Stimulated activated CD4-positive, alpha-beta T cell treated with anti-CD3 and anti-CD28 coated beads, Interleukin-1b, Interleukin-23, amount 100 ng/mL, for 48 hours (primary cell): ENCODE measurements at regions not wholly inside any gene's neighbourhood (a gene's known extent, or its start where the extent isn't known, plus 50 kb on each side); places are given as distances from the start of the nearest gene placed in this dataset.
"Not testable (repeated sequence)": the region's sequence is repeated elsewhere in the genome, so short reads cannot be mapped to it uniquely, and the experiment has no call there.

Source experiments
- DNase-seq: peaks from one replicate; pipeline ENCODE4 v3.0.0-alpha.2; 2020

- DNase-seq = no peak
Measured at GRCh38 chr17:83192161-83192788, 112.9 kb downstream of the METRNL start.

- not testable (repeated sequence) for DNase-seq
Measured at GRCh38 chr17:83192789-83193335, 113.5 kb downstream of the METRNL start.

GRCh38 chr17:83193336-83194185, 114.2 kb downstream of the METRNL start:
- peak; percentile 57 for DNase-seq

GRCh38 chr17:83194186-83194561, 114.8 kb downstream of the METRNL start:
- no peak for DNase-seq

- DNase-seq = no peak
Measured at GRCh38 chr17:83194761-83195329, 115.4 kb downstream of the METRNL start.

GRCh38 chr17:83195330-83196023, 116.1 kb downstream of the METRNL start:
- DNase-seq = no peak

- no peak for DNase-seq
Measured at GRCh38 chr17:83196024-83196365, 116.6 kb downstream of the METRNL start.

- DNase-seq = no peak
Measured at GRCh38 chr17:83196366-83196765, 117.0 kb downstream of the METRNL start.

- DNase-seq = no peak
Measured at GRCh38 chr17:83196973-83197880, 117.8 kb downstream of the METRNL start.

GRCh38 chr17:83198366-83199341, 119.2 kb downstream of the METRNL start:
- no peak for DNase-seq

- DNase-seq = peak; percentile 80
Measured at GRCh38 chr17:83199500-83200201, 120.2 kb downstream of the METRNL start.

- peak; percentile 85 for DNase-seq
Measured at GRCh38 chr17:83200231-83200699, 120.9 kb downstream of the METRNL start.

GRCh38 chr17:83200751-83201150, 121.3 kb downstream of the METRNL start:
- peak; percentile 3 for DNase-seq

- peak; percentile 1 for DNase-seq
Measured at GRCh38 chr17:83201206-83202001, 122.0 kb downstream of the METRNL start.

GRCh38 chr17:83202002-83203000, 122.9 kb downstream of the METRNL start:
- DNase-seq = peak; percentile 1

GRCh38 chr17:83203073-83203471, 123.7 kb downstream of the METRNL start:
- DNase-seq = peak; percentile 1

- DNase-seq = peak; percentile 1
Measured at GRCh38 chr17:83203472-83204221, 124.2 kb downstream of the METRNL start.
